CD14-positive monocyte (primary cell): ENCODE measurements at regions not wholly inside any gene's neighbourhood (a gene's known extent, or its start where the extent isn't known, plus 50 kb on each side); places are given as distances from the start of the nearest gene placed in this dataset.

Experiments used
- DNase-seq, 3 donors: peaks; one replicate each; pipeline ENCODE4 v3.0.0-alpha.2; 2011 to 2022
- H2AFZ ChIP-seq: 2 replicates; pipeline ENCODE4 v1.6.0; 2012; ENCODE audit warnings: mild to moderate bottlenecking, low read depth, low read length, inconsistent platforms; ENCODE audit not compliant: insufficient read depth, poor library complexity, severe bottlenecking
- H3K27ac ChIP-seq, 2 donors: 1 replicate in 1 of 2; 2 replicates in 1 of 2; pipeline ENCODE4 v1.5.1; 2012 to 2013; ENCODE audit warnings: low read length in 2 of 2, control low read depth in 1 of 2, inconsistent platforms in 1 of 2, low read depth in 1 of 2, mild to moderate bottlenecking in 1 of 2
- H3K27me3 ChIP-seq, 2 donors: one replicate each; pipeline versions ENCODE4 v1.6.0 to v1.6.1; 2011 to 2013; ENCODE audit warnings: low read length in 2 of 2; ENCODE audit not compliant: control insufficient read depth in 2 of 2, insufficient read depth in 2 of 2
- H3K36me3 ChIP-seq, 2 donors: replicated peaks in 1 of 2; 1 replicate in 1 of 2; 2 replicates in 1 of 2; pipeline versions ENCODE4 v1.5.1 to v1.6.1; 2012 to 2013; ENCODE audit warnings: low read length in 2 of 2, control low read depth in 1 of 2, inconsistent platforms in 1 of 2, mild to moderate bottlenecking in 1 of 2; ENCODE audit not compliant: insufficient read depth in 2 of 2, control insufficient read depth in 1 of 2
- H3K4me1 ChIP-seq, 2 donors: 1 replicate in 1 of 2; 2 replicates in 1 of 2; pipeline versions ENCODE4 v1.5.1 to v1.6.1; 2012 to 2013; ENCODE audit warnings: low read length in 2 of 2, control low read depth in 1 of 2, inconsistent platforms in 1 of 2, mild to moderate bottlenecking in 1 of 2, moderate library complexity in 1 of 2; ENCODE audit not compliant: insufficient read depth in 2 of 2, control insufficient read depth in 1 of 2
- H3K4me2 ChIP-seq: replicated peaks from 2 replicates; pipeline ENCODE3; 2012; ENCODE audit warnings: low read length, moderate library complexity, mild to moderate bottlenecking; ENCODE audit not compliant: poor library complexity, severe bottlenecking; ENCODE audit errors: extremely low read depth
- H3K4me3 ChIP-seq, 3 experiments: fragments of 200-600 bp in 1 of 3; sonication (generic) in 1 of 3; replicated peaks in 1 of 3; 1 replicate in 2 of 3; 2 replicates in 1 of 3; pipeline ENCODE4 v1.5.1; 2011 to 2013; ENCODE audit warnings: low read length in 3 of 3, mild to moderate bottlenecking in 3 of 3, control low read depth in 2 of 3, low read depth in 2 of 3, inconsistent platforms in 1 of 3, moderate library complexity in 1 of 3
- H3K79me2 ChIP-seq: 2 replicates; pipeline ENCODE4 v1.6.0; 2012; ENCODE audit warnings: mild to moderate bottlenecking, control low read depth, inconsistent platforms, low read length, moderate library complexity; ENCODE audit not compliant: insufficient read depth
- H3K9ac ChIP-seq: 2 replicates; pipeline ENCODE4 v1.6.0; 2017; ENCODE audit warnings: low read length, mild to moderate bottlenecking; ENCODE audit not compliant: insufficient read depth, poor library complexity, severe bottlenecking
- H3K9me3 ChIP-seq, 2 donors: replicated peaks in 1 of 2; 1 replicate in 1 of 2; 2 replicates in 1 of 2; pipeline versions ENCODE4 v1.5.1 to v1.6.1; 2012 to 2013; ENCODE audit warnings: low read length in 2 of 2, control low read depth in 1 of 2; ENCODE audit not compliant: control insufficient read depth in 1 of 2, insufficient read depth in 1 of 2
- H4K20me1 ChIP-seq: 2 replicates; pipeline ENCODE4 v1.6.0; 2012; ENCODE audit warnings: mild to moderate bottlenecking, low read length, control low read depth, moderate library complexity; ENCODE audit not compliant: insufficient read depth
- H3K27ac Mint-ChIP-seq, 7 donors: one replicate each; pipeline ENCODE4 v1.8.0; 2020; ENCODE audit warnings: mild to moderate bottlenecking in 7 of 7, mixed read lengths in 7 of 7, moderate library complexity in 6 of 7, inconsistent platforms in 2 of 7
- H3K27me3 Mint-ChIP-seq, 3 donors: one replicate each; pipeline ENCODE4 v1.8.0; 2021 to 2022; ENCODE audit warnings: low read depth in 3 of 3, mild to moderate bottlenecking in 3 of 3, mixed read lengths in 3 of 3, moderate library complexity in 3 of 3, inconsistent platforms in 1 of 3
- H3K36me3 Mint-ChIP-seq, 2 donors: one replicate each; pipeline ENCODE4 v1.8.0; 2020; ENCODE audit warnings: mixed read lengths in 2 of 2, inconsistent platforms in 1 of 2, mild to moderate bottlenecking in 1 of 2
- H3K4me1 Mint-ChIP-seq: one replicate; pipeline ENCODE4 v1.8.0; 2020; ENCODE audit warnings: mild to moderate bottlenecking, mixed read lengths
- H3K4me3 Mint-ChIP-seq, 2 donors: one replicate each; pipeline ENCODE4 v1.8.0; 2020; ENCODE audit warnings: mild to moderate bottlenecking in 2 of 2, mixed read lengths in 2 of 2, moderate library complexity in 1 of 2
- H3K9me3 Mint-ChIP-seq, 7 donors: one replicate each; pipeline ENCODE4 v1.8.0; 2020 to 2022; ENCODE audit warnings: mixed read lengths in 7 of 7, mild to moderate bottlenecking in 6 of 7, moderate library complexity in 6 of 7, inconsistent platforms in 2 of 7
- WGBS: methylation state at CpG from one replicate; pipeline ENCODE4 v1.1.5; 2013; ENCODE audit warnings: missing lambda C conversion rate; ENCODE audit not compliant: insufficient coverage; 5-methylcytosine and 5-hydroxymethylcytosine counted together
- intact Hi-C, 2 donors: fragments of 100-400 bp; cut with micrococcal nuclease; formaldehyde crosslinking; loops; one replicate each; pipeline versions ENCODE4 v1.15.0 to v1.15.1; 2023
- TF ChIP-seq, protein P1 (sequence below): fragments of 200-600 bp; IDR thresholded peaks from one replicate; pipeline ENCODE4 v1.8.0; 2022; ENCODE audit warnings: antibody characterized with exemption, mild to moderate bottlenecking

DNA sequence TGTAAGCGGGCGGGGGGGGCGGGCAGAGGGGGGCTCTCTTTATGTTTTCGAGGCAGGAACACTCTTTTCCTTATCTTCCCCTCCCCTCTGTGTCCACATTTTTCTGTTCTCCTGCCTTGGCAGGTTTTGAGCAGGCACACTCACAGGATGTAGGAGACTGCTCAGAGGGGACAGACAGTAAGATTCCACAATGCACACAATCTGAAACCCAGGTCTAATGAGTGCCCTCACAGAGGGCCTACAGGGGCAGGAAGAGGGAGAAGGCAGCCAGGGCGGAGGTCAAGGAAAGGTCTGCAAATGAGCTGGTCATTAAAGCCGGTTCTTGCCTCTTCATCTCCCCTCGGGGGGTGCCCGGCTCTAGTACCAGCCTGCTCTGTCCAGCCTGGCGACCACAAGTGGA, 106.1 kb upstream of the ATP6AP2 start:
- Histone ChIP-seq H4K20me1 (no peaks in the 10 kb centered on the region), H3K36me3 (no peaks in the 10 kb centered on the region), H3K4me1 (peaks cover 10 to 11% of the 10 kb centered on the region in 2 donors), H2AFZ (no peak overlapping the region), H3K27me3 (peaks cover 0 to 2% of the 10 kb centered on the region in 2 donors), H3K9ac (no peak overlapping the region), H3K9me3 (no peaks in the 10 kb centered on the region), H3K79me2 (no peaks in the 10 kb centered on the region), H3K27ac (no peak overlapping the region), H3K4me3 (no peak overlapping the region), H3K4me2 (no peak overlapping the region)
- Mint-ChIP-seq H3K9me3 (peaks cover 0 to 8% (median 0%) of the 10 kb centered on the region in 7 donors), H3K4me3 (no peak overlapping the region), H3K36me3 (no peaks in the 10 kb centered on the region), H3K4me1 (peaks cover 15% of the 10 kb centered on the region), H3K27ac (no peak overlapping the region), H3K27me3 (peaks cover 2 to 19% (median 12%) of the 10 kb centered on the region in 3 donors)
- intact Hi-C loops, result no loop called here
- WGBS, result no CpG with 5 or more reads among the region's 9 CpGs
- no peak for DNase-seq
- TF ChIP-seq, protein P1, sequence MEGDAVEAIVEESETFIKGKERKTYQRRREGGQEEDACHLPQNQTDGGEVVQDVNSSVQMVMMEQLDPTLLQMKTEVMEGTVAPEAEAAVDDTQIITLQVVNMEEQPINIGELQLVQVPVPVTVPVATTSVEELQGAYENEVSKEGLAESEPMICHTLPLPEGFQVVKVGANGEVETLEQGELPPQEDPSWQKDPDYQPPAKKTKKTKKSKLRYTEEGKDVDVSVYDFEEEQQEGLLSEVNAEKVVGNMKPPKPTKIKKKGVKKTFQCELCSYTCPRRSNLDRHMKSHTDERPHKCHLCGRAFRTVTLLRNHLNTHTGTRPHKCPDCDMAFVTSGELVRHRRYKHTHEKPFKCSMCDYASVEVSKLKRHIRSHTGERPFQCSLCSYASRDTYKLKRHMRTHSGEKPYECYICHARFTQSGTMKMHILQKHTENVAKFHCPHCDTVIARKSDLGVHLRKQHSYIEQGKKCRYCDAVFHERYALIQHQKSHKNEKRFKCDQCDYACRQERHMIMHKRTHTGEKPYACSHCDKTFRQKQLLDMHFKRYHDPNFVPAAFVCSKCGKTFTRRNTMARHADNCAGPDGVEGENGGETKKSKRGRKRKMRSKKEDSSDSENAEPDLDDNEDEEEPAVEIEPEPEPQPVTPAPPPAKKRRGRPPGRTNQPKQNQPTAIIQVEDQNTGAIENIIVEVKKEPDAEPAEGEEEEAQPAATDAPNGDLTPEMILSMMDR, result no peak

- WGBS, result 70% methylated on average over 2 of the region's 14 CpGs
- no peak overlapping the region for H3K9ac ChIP-seq
- H3K4me1 ChIP-seq, result peaks cover 14 to 16% of the 10 kb centered on the region in 2 donors
Observed at GRCh38 chrX:40474205-40474626, 106.6 kb upstream of the ATP6AP2 start.

More at GRCh38 chrX:40474205-40474626, 106.6 kb upstream of the ATP6AP2 start:
- H3K27ac Mint-ChIP-seq, result no peak overlapping the region
- Histone ChIP-seq H4K20me1 (no peaks in the 10 kb centered on the region), H3K27ac (no peak overlapping the region), H3K27me3 (no peaks in the 10 kb centered on the region), H3K4me3 (no peak overlapping the region), H2AFZ (no peak overlapping the region), H3K4me2 (no peak overlapping the region), H3K36me3 (no peaks in the 10 kb centered on the region), H3K79me2 (no peaks in the 10 kb centered on the region), H3K9me3 (no peaks in the 10 kb centered on the region)
- DNase-seq, result no peak
- peaks cover 19% of the 10 kb centered on the region for H3K4me1 Mint-ChIP-seq
- peaks cover 2 to 20% (median 12%) of the 10 kb centered on the region in 3 donors for H3K27me3 Mint-ChIP-seq
- H3K4me3 Mint-ChIP-seq, result no peak overlapping the region
- TF ChIP-seq, protein P1, result no peak
- peaks cover 0 to 5% (median 0%) of the 10 kb centered on the region in 7 donors for H3K9me3 Mint-ChIP-seq
- no peaks in the 10 kb centered on the region for H3K36me3 Mint-ChIP-seq
- intact Hi-C loops, result no loop called here
